ENCODE measurements at regions not wholly inside any gene's neighbourhood (a gene's known extent, or its start where the extent isn't known, plus 50 kb on each side); places are given as distances from the start of the nearest gene placed in this dataset.

DNA sequence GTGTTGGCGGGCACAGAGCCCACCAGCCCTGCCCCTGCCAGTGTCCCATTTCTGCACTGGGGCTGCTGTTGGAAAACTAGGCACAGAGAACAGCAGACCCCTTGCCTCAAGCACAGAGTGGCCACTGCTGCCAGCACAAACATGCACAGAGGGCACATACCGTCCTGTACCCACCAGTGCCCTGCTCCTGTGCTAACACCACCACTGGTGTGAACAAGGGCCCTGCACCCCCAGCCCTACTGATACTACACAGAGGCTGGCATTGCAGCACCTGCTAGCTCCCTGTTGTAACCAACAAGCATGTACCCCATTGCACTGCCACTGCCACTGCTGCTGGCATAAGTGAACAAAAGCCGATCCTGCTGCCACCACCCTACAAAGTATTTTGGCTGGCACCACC lies 348.0 kb upstream of the MPDZ start:
- Mint-ChIP-seq H3K4me1 (ENCODE audit: low read depth, unreplicated experiment) (no peaks in the 10 kb centered on the region), H3K4me3 (ENCODE audit: unreplicated experiment) (no peak overlapping the region), H3K27me3 (ENCODE audit: unreplicated experiment) (peaks cover 2% of the 10 kb centered on the region), H3K27ac (ENCODE audit: unreplicated experiment) (no peak overlapping the region), H3K9me3 (ENCODE audit: unreplicated experiment) (peaks cover 4% of the 10 kb centered on the region), H3K36me3 (ENCODE audit: unreplicated experiment) (no peaks in the 10 kb centered on the region)
- no peak for DNase-seq
- TF ChIP-seq, protein P1, sequence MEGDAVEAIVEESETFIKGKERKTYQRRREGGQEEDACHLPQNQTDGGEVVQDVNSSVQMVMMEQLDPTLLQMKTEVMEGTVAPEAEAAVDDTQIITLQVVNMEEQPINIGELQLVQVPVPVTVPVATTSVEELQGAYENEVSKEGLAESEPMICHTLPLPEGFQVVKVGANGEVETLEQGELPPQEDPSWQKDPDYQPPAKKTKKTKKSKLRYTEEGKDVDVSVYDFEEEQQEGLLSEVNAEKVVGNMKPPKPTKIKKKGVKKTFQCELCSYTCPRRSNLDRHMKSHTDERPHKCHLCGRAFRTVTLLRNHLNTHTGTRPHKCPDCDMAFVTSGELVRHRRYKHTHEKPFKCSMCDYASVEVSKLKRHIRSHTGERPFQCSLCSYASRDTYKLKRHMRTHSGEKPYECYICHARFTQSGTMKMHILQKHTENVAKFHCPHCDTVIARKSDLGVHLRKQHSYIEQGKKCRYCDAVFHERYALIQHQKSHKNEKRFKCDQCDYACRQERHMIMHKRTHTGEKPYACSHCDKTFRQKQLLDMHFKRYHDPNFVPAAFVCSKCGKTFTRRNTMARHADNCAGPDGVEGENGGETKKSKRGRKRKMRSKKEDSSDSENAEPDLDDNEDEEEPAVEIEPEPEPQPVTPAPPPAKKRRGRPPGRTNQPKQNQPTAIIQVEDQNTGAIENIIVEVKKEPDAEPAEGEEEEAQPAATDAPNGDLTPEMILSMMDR (IDR thresholded peaks at IDR 0.05; ENCODE audit: partially characterized antibody, unreplicated experiment), result no peak

DNA sequence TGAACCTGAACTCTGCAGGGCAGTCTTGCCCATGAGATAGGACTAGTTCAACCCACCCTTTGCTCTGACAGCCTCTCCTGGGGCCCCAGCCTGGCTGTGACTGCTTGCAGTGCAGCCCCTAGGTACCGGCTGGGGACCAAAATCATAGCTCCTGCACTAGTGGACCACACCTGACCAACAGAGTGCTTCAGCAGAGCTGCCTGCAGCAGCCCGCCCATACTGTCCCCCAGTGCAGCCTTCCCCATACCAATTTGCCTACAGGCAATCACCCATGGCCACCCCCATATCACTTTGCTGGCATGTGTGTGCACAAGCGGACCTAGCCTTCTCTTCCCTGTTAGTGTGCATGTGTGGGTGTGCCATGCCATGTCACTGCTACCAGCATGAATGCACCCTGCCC lies 347.6 kb upstream of the MPDZ start:
- Mint-ChIP-seq H3K36me3 (ENCODE audit: unreplicated experiment) (no peaks in the 10 kb centered on the region), H3K9me3 (ENCODE audit: unreplicated experiment) (peaks cover 4% of the 10 kb centered on the region), H3K4me3 (ENCODE audit: unreplicated experiment) (no peak overlapping the region), H3K4me1 (ENCODE audit: low read depth, unreplicated experiment) (no peaks in the 10 kb centered on the region), H3K27ac (ENCODE audit: unreplicated experiment) (no peak overlapping the region), H3K27me3 (ENCODE audit: unreplicated experiment) (peaks cover 2% of the 10 kb centered on the region)
- TF ChIP-seq, protein P1 (IDR thresholded peaks at IDR 0.05; ENCODE audit: partially characterized antibody, unreplicated experiment), result no peak
- no peak for DNase-seq

- peaks cover 2% of the 10 kb centered on the region for H3K27me3 Mint-ChIP-seq (ENCODE audit: unreplicated experiment)
- H3K9me3 Mint-ChIP-seq (ENCODE audit: unreplicated experiment), result peaks cover 4% of the 10 kb centered on the region
- H3K36me3 Mint-ChIP-seq (ENCODE audit: unreplicated experiment), result no peaks in the 10 kb centered on the region
- DNase-seq, result no peak
- H3K27ac Mint-ChIP-seq (ENCODE audit: unreplicated experiment), result no peak overlapping the region
- H3K4me3 Mint-ChIP-seq (ENCODE audit: unreplicated experiment), result no peak overlapping the region
- no peaks in the 10 kb centered on the region for H3K4me1 Mint-ChIP-seq (ENCODE audit: low read depth, unreplicated experiment)
- TF ChIP-seq, protein P1 (IDR thresholded peaks at IDR 0.05; ENCODE audit: partially characterized antibody, unreplicated experiment), result no peak
Measured at GRCh38 chr9:13626601-13627000, 347.1 kb upstream of the MPDZ start.

DNA sequence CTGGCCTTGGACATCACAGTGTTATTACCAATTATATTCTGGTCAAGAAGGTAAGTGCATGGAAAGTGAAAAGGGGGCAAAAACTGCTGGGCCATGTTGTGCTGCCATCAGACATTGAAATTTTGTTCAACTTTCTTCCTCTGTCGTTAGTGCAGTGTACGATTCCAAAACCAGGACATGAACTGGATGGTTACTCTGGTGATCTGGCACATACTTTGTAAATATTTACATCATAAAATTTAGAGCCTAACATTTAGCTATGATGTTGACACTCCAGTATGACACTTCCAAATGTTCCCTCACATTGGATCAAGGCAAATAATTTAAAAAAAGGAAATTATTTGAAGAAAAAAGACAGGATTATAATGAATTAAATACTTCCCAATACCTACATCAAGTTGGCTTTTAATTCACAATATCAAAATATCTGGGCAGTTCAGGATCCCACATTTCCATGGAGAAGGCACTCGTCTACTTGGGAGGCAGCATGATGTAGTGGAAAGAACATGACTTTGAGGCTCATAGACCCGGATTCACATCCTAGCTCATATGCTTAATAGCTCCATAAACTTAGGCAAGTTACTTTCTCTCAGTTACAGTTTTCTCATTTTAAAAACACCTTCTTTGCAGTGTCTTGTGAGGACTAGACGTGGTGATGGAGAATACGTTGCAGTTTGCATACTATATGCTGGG lies 342.5 kb upstream of the MPDZ start:
- Mint-ChIP-seq H3K9me3 (ENCODE audit: unreplicated experiment) (no peaks in the 10 kb centered on the region), H3K4me3 (ENCODE audit: unreplicated experiment) (no peak overlapping the region), H3K27ac (ENCODE audit: unreplicated experiment) (no peak overlapping the region), H3K27me3 (ENCODE audit: unreplicated experiment) (peaks cover 2% of the 10 kb centered on the region), H3K4me1 (ENCODE audit: low read depth, unreplicated experiment) (no peaks in the 10 kb centered on the region), H3K36me3 (ENCODE audit: unreplicated experiment) (no peaks in the 10 kb centered on the region)
- TF ChIP-seq, protein P1 (IDR thresholded peaks at IDR 0.05; ENCODE audit: partially characterized antibody, unreplicated experiment), result no peak
- no peak for DNase-seq

- no peaks in the 10 kb centered on the region for H3K27me3 Mint-ChIP-seq (ENCODE audit: unreplicated experiment)
- H3K27ac Mint-ChIP-seq (ENCODE audit: unreplicated experiment), result no peak overlapping the region
- TF ChIP-seq, protein P1 (IDR thresholded peaks at IDR 0.05; ENCODE audit: partially characterized antibody, unreplicated experiment), result no peak
- H3K4me1 Mint-ChIP-seq (ENCODE audit: low read depth, unreplicated experiment), result no peaks in the 10 kb centered on the region
- DNase-seq, result no peak
- H3K4me3 Mint-ChIP-seq (ENCODE audit: unreplicated experiment), result no peak overlapping the region
- H3K36me3 Mint-ChIP-seq (ENCODE audit: unreplicated experiment), result no peaks in the 10 kb centered on the region
- no peaks in the 10 kb centered on the region for H3K9me3 Mint-ChIP-seq (ENCODE audit: unreplicated experiment)
Measured at GRCh38 chr9:13616491-13617035, 337.1 kb upstream of the MPDZ start.
